ENCODE measurements at regions not wholly inside any gene's neighbourhood (a gene's known extent, or its start where the extent isn't known, plus 50 kb on each side); places are given as distances from the start of the nearest gene placed in this dataset.

GRCh38 chr5:175284806-175285205 lies 159.2 kb downstream of the DRD1 start:
- Histone ChIP-seq H3K27ac (ENCODE audit: low read length) (no peak overlapping the region), H2AFZ (ENCODE audit: low read length) (no peak overlapping the region)
- CTCF ChIA-PET, result no interaction called here

GRCh38 chr5:175282611-175283225 lies 161.3 kb downstream of the DRD1 start:
- CTCF ChIA-PET, result no interaction called here
- H3K27ac ChIP-seq (ENCODE audit: low read length), result no peak overlapping the region
- H2AFZ ChIP-seq (ENCODE audit: low read length), result no peak overlapping the region
- peaks cover 8% of the 10 kb centered on the region; the same call in 1 of the 2 replicates for H3K4me1 ChIP-seq (ENCODE audit: insufficient read depth, low read length)
- no peak for TF ChIP-seq EZH2 (IDR thresholded peaks at IDR 0.05; ENCODE audit: low read length, unreplicated experiment)
- TF ChIP-seq CTCF (conservative IDR thresholded peaks at IDR 0.05; ENCODE audit: low read depth, low read length), result no peak
- no peak for TF ChIP-seq EZH2phosphoT487 (IDR thresholded peaks at IDR 0.05; ENCODE audit: borderline replicate concordance, low read length)
- no peak overlapping the region for H3K4me2 ChIP-seq (ENCODE audit: low read length)
- no peaks in the 10 kb centered on the region for H3K9me2 ChIP-seq (replicated peaks; ENCODE audit: low read length)
- H3K79me2 ChIP-seq (ENCODE audit: low read length), result no peaks in the 10 kb centered on the region
- no peaks in the 10 kb centered on the region for H3K9me3 ChIP-seq (ENCODE audit: low read length)
- no peaks in the 10 kb centered on the region for H4K20me1 ChIP-seq (ENCODE audit: low read length)
- intact Hi-C loops (cut with micrococcal nuclease), result no loop called here
- no peak overlapping the region for H3K4me3 ChIP-seq (ENCODE audit: low read length)
- no peak for DNase-seq
- H3K9ac ChIP-seq (ENCODE audit: low read length), result no peak overlapping the region
- H3K27me3 ChIP-seq (ENCODE audit: low read length), result no peaks in the 10 kb centered on the region
- H3F3A ChIP-seq (ENCODE audit: low read length, unreplicated experiment), result no peaks in the 10 kb centered on the region
- no peak for ATAC-seq
- no peaks in the 10 kb centered on the region for H3K36me3 ChIP-seq (ENCODE audit: low read depth, low read length)
- BruUV-seq (replicated peaks), result no TSS peak
- POLR2A ChIA-PET (ENCODE audit: unreplicated experiment), result no interaction called here

More at GRCh38 chr5:175284806-175285205, 159.2 kb downstream of the DRD1 start:
- Histone ChIP-seq H3K9ac (ENCODE audit: low read length) (no peak overlapping the region), H3K9me3 (ENCODE audit: low read length) (no peaks in the 10 kb centered on the region), H3K4me1 (ENCODE audit: insufficient read depth, low read length) (peaks cover 11% of the 10 kb centered on the region; the same call in 1 of the 2 replicates), H3F3A (ENCODE audit: low read length, unreplicated experiment) (no peaks in the 10 kb centered on the region), H3K4me3 (ENCODE audit: low read length) (no peak overlapping the region), H3K4me2 (ENCODE audit: low read length) (no peak overlapping the region), H3K27me3 (ENCODE audit: low read length) (no peaks in the 10 kb centered on the region), H3K9me2 (replicated peaks; ENCODE audit: low read length) (no peaks in the 10 kb centered on the region), H4K20me1 (ENCODE audit: low read length) (no peaks in the 10 kb centered on the region), H3K79me2 (ENCODE audit: low read length) (no peaks in the 10 kb centered on the region), H3K36me3 (ENCODE audit: low read depth, low read length) (no peaks in the 10 kb centered on the region)
- ATAC-seq (no peak), DNase-seq (no peak)
- TF ChIP-seq EZH2 (IDR thresholded peaks at IDR 0.05; ENCODE audit: low read length, unreplicated experiment) (no peak), CTCF (conservative IDR thresholded peaks at IDR 0.05; ENCODE audit: low read depth, low read length) (no peak), EZH2phosphoT487 (IDR thresholded peaks at IDR 0.05; ENCODE audit: borderline replicate concordance, low read length) (no peak)
- intact Hi-C loops (cut with micrococcal nuclease), result no loop called here
- POLR2A ChIA-PET (ENCODE audit: unreplicated experiment), result no interaction called here
- BruUV-seq (replicated peaks), result no TSS peak

- Histone ChIP-seq H3K4me3 (ENCODE audit: low read length) (no peak overlapping the region), H2AFZ (ENCODE audit: low read length) (no peak overlapping the region), H3K27me3 (ENCODE audit: low read length) (no peaks in the 10 kb centered on the region), H3K4me1 (ENCODE audit: insufficient read depth, low read length) (peaks cover 8% of the 10 kb centered on the region; the same call in 1 of the 2 replicates), H3F3A (ENCODE audit: low read length, unreplicated experiment) (no peaks in the 10 kb centered on the region), H3K4me2 (ENCODE audit: low read length) (no peak overlapping the region), H4K20me1 (ENCODE audit: low read length) (no peaks in the 10 kb centered on the region), H3K9me3 (ENCODE audit: low read length) (no peaks in the 10 kb centered on the region), H3K27ac (ENCODE audit: low read length) (no peak overlapping the region), H3K36me3 (ENCODE audit: low read depth, low read length) (no peaks in the 10 kb centered on the region), H3K9ac (ENCODE audit: low read length) (no peak overlapping the region), H3K9me2 (replicated peaks; ENCODE audit: low read length) (no peaks in the 10 kb centered on the region), H3K79me2 (ENCODE audit: low read length) (no peaks in the 10 kb centered on the region)
- no peak for TF ChIP-seq EZH2phosphoT487 (IDR thresholded peaks at IDR 0.05; ENCODE audit: borderline replicate concordance, low read length)
- no peak for TF ChIP-seq CTCF (conservative IDR thresholded peaks at IDR 0.05; ENCODE audit: low read depth, low read length)
- no peak for TF ChIP-seq EZH2 (IDR thresholded peaks at IDR 0.05; ENCODE audit: low read length, unreplicated experiment)
- ChIA-PET CTCF (no interaction called here), POLR2A (ENCODE audit: unreplicated experiment) (no interaction called here)
- BruUV-seq (replicated peaks), result no TSS peak
- intact Hi-C loops (cut with micrococcal nuclease), result no loop called here
- DNase-seq, result no peak
- ATAC-seq, result no peak
Observed at GRCh38 chr5:175281714-175282113, 162.3 kb downstream of the DRD1 start.
